ENCODE measurements at regions not wholly inside any gene's neighbourhood (a gene's known extent, or its start where the extent isn't known, plus 50 kb on each side); places are given as distances from the start of the nearest gene placed in this dataset.

DNA sequence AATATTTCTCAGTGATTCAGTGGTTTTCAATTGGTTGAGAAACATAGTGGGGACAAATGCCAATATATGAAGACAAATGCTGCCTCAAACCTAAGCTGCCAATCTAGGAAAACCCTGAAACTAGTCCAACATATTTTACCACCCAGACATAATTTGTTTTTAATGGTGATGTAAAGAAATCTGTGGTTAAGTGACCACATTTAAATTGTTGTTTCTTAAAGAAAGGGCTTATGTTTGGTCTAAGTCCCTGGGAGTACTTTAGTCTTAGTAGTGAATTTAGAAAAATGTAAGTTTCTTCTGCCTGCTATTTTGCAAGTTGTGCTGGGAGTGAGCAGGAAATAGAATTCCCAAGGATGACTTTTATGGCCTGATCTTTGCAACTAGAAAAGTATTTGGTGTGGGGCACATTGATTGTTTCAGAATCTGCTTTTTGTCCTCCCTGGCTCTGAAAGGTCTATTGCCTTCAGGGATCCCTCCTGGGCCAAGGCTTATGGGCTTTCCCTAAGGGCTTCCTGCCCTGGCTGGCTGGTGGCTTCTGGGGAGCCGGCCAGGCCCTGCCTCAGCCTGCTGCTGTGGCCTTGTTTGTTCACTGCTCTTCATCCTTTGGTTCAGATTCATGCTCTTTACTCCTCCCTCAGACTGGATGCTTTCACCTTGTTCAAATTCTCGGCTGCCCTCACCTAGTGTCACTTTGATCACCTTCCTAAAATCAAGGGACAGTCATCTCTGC, 169.8 kb upstream of the JADE1 start:
- intact Hi-C loops (cut with micrococcal nuclease; ENCODE audit: unreplicated experiment): loop anchor here (5.0 to 10.0 kb wide), 2 partner anchors 67 to 185 kb away; no protein-coding TSS in a partner anchor
- 25% methylated on average over 2 of the region's 2 CpGs for WGBS (ENCODE audit: low lambda C conversion rate)

More for the DNA sequence above, 169.8 kb upstream of the JADE1 start:
- in situ Hi-C loops (cut with HindIII; ENCODE audit: extremely low pct_ligation_motif_present, low pct_unique_long_range_greater_than_20kb): no loop called here
- Histone ChIP-seq H3K79me2 (ENCODE audit: insufficient read depth, low read length) (no peaks in the 10 kb centered on the region), H3K36me3 (replicated peaks in 1 of 2; ENCODE audit: control insufficient read depth in 1 of 2, insufficient read depth in 2 of 2, low read length in 2 of 2) (no peaks in the 10 kb centered on the region), H3K9me3 (ENCODE audit: low read length) (no peaks in the 10 kb centered on the region), H4K20me1 (ENCODE audit: insufficient read depth, low read length) (no peaks in the 10 kb centered on the region), H3K27me3 (ENCODE audit: control insufficient read depth in 1 of 2, insufficient read depth in 2 of 2, low read length in 2 of 2) (peaks cover 0 to 2% of the 10 kb centered on the region in 2 experiments; a peak in 1 of 5 replicates), H3K27ac (ENCODE audit: extremely low read length, insufficient read depth, low read length) (no peak overlapping the region), H3K4me1 (ENCODE audit: insufficient read depth, low read length) (peaks cover 12% of the 10 kb centered on the region), H2AFZ (ENCODE audit: low read length) (no peak overlapping the region), H3K4me2 (ENCODE audit: low read depth, low read length) (no peak overlapping the region), H3K4me3 (replicated peaks in 1 of 3; ENCODE audit: insufficient read depth in 1 of 3, low read depth in 2 of 3, low read length in 3 of 3) (no peak overlapping the region), H3K9ac (ENCODE audit: insufficient read depth, low read depth, low read length) (no peak overlapping the region)
- ChIA-PET POLR2A (no interaction called here), CTCF (ENCODE audit: low intra/inter-chr PET ratio, low total read pairs) (no interaction called here)
- BruUV-seq (replicated peaks): no TSS peak
- TF ChIP-seq ZNF274 (CRISPR knock-in tag; IDR thresholded peaks at IDR 0.05) (no peak), ETV5 (CRISPR knock-in tag; IDR thresholded peaks at IDR 0.05; ENCODE audit: borderline replicate concordance) (no peak)
- TF ChIP-seq, protein P1, sequence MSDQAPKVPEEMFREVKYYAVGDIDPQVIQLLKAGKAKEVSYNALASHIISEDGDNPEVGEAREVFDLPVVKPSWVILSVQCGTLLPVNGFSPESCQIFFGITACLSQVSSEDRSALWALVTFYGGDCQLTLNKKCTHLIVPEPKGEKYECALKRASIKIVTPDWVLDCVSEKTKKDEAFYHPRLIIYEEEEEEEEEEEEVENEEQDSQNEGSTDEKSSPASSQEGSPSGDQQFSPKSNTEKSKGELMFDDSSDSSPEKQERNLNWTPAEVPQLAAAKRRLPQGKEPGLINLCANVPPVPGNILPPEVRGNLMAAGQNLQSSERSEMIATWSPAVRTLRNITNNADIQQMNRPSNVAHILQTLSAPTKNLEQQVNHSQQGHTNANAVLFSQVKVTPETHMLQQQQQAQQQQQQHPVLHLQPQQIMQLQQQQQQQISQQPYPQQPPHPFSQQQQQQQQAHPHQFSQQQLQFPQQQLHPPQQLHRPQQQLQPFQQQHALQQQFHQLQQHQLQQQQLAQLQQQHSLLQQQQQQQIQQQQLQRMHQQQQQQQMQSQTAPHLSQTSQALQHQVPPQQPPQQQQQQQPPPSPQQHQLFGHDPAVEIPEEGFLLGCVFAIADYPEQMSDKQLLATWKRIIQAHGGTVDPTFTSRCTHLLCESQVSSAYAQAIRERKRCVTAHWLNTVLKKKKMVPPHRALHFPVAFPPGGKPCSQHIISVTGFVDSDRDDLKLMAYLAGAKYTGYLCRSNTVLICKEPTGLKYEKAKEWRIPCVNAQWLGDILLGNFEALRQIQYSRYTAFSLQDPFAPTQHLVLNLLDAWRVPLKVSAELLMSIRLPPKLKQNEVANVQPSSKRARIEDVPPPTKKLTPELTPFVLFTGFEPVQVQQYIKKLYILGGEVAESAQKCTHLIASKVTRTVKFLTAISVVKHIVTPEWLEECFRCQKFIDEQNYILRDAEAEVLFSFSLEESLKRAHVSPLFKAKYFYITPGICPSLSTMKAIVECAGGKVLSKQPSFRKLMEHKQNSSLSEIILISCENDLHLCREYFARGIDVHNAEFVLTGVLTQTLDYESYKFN (CRISPR knock-in tag; conservative IDR thresholded peaks at IDR 0.05): no peak
- DNase-seq (ENCODE audit: low spot score): no peak
- FAIRE-seq: no peak
- ATAC-seq: no peak

All from HepG2 (cell line).